ENCODE measurements at regions not wholly inside any gene's neighbourhood (a gene's known extent, or its start where the extent isn't known, plus 50 kb on each side); places are given as distances from the start of the nearest gene placed in this dataset.
"Not testable (repeated sequence)": the region's sequence is repeated elsewhere in the genome, so short reads cannot be mapped to it uniquely, and the experiment has no call there.

DNA sequence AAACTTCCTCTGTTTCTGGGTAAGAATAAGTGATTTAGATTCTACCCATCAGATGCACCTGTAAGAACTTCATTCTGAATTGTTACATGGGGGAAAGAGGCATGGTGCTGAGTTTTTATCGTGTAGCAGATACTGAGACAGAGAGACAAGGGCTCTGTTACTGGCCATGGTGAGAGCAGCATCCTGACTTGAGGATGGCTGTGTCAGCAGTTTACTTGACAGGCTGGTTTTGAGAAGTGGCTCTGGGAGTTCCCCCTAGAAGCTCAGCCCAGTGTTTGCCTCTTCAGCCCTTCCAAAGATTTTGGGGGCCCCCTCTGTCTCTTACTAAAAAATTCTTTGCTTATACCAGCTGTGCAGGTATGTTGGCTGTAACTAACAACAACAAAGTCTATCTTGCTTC, 510.5 kb downstream of the LRRC70 start:
- no peak for TF ChIP-seq POLR2A (IDR thresholded peaks at IDR 0.05; ENCODE audit: extremely low read depth, insufficient read length)
- TF ChIP-seq MAX (IDR thresholded peaks at IDR 0.05; ENCODE audit: low read depth, low read length): no peak
- TF ChIP-seq, protein P1, sequence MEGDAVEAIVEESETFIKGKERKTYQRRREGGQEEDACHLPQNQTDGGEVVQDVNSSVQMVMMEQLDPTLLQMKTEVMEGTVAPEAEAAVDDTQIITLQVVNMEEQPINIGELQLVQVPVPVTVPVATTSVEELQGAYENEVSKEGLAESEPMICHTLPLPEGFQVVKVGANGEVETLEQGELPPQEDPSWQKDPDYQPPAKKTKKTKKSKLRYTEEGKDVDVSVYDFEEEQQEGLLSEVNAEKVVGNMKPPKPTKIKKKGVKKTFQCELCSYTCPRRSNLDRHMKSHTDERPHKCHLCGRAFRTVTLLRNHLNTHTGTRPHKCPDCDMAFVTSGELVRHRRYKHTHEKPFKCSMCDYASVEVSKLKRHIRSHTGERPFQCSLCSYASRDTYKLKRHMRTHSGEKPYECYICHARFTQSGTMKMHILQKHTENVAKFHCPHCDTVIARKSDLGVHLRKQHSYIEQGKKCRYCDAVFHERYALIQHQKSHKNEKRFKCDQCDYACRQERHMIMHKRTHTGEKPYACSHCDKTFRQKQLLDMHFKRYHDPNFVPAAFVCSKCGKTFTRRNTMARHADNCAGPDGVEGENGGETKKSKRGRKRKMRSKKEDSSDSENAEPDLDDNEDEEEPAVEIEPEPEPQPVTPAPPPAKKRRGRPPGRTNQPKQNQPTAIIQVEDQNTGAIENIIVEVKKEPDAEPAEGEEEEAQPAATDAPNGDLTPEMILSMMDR (IDR thresholded peaks at IDR 0.05; ENCODE audit: low read depth, low read length): no peak
- no peak for TF ChIP-seq MYC (IDR thresholded peaks at IDR 0.05; ENCODE audit: low read depth, low read length)
- no peak for DNase-seq (ENCODE audit: low read depth)

GRCh38 chr5:63085561-63085960, 506.9 kb downstream of the LRRC70 start:
- no peak overlapping the region for H3K4me3 ChIP-seq (ENCODE audit: low read depth, low read length)
- TF ChIP-seq MYC (IDR thresholded peaks at IDR 0.05; ENCODE audit: low read depth, low read length): no peak
- TF ChIP-seq MAX (IDR thresholded peaks at IDR 0.05; ENCODE audit: low read depth, low read length): no peak
- no peak for TF ChIP-seq POLR2A (IDR thresholded peaks at IDR 0.05; ENCODE audit: extremely low read depth, insufficient read length)
- TF ChIP-seq, protein P1 (IDR thresholded peaks at IDR 0.05; ENCODE audit: low read depth, low read length): no peak
- DNase-seq (ENCODE audit: low read depth): no peak

More for the DNA sequence above, 510.5 kb downstream of the LRRC70 start:
- H3K4me3 ChIP-seq (ENCODE audit: low read depth, low read length): no peak overlapping the region

- DNase-seq (ENCODE audit: low read depth); H3K4me3 ChIP-seq (ENCODE audit: low read depth, low read length): not testable (repeated sequence)
These were observed 505.1 kb downstream of the LRRC70 start for GRCh38 chr5:63083689-63084088.

- H3K4me3 ChIP-seq (ENCODE audit: low read depth, low read length): no peak overlapping the region
- DNase-seq (ENCODE audit: low read depth): no peak
- no peak for TF ChIP-seq MYC (IDR thresholded peaks at IDR 0.05; ENCODE audit: low read depth, low read length)
- TF ChIP-seq POLR2A (IDR thresholded peaks at IDR 0.05; ENCODE audit: extremely low read depth, insufficient read length): no peak
These were observed 502.8 kb downstream of the LRRC70 start for GRCh38 chr5:63081402-63081801.

DNA sequence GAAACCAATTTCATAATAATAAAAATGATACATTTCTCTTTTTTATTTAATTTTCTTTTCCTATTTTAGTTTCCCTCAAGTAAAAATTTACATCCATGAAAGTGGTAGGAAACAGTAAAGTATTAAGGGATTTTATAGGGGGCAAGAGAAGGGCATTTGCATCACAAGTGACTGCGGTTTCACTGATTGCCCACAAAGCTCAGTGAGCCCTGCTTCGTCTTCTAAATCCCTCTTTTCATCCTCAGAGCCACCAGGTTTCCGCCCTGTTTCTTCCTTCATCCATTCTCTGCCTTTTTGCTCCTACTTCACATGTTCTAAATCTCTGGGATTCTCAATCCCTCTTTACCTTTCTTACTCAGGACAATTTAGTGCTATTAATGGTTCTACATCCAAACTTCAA, 491.4 kb downstream of the LRRC70 start:
- no peak overlapping the region for H3K4me3 ChIP-seq (ENCODE audit: low read depth, low read length)
- TF ChIP-seq MAX (IDR thresholded peaks at IDR 0.05; ENCODE audit: low read depth, low read length): no peak
- TF ChIP-seq MYC (IDR thresholded peaks at IDR 0.05; ENCODE audit: low read depth, low read length): no peak
- TF ChIP-seq, protein P1 (IDR thresholded peaks at IDR 0.05; ENCODE audit: low read depth, low read length): no peak
- TF ChIP-seq POLR2A (IDR thresholded peaks at IDR 0.05; ENCODE audit: extremely low read depth, insufficient read length): no peak
- no peak for DNase-seq (ENCODE audit: low read depth)

GRCh38 chr5:63055421-63055820, 476.8 kb downstream of the LRRC70 start:
- TF ChIP-seq MYC (IDR thresholded peaks at IDR 0.05; ENCODE audit: low read depth, low read length): no peak
- no peak for TF ChIP-seq MAX (IDR thresholded peaks at IDR 0.05; ENCODE audit: low read depth, low read length)
- TF ChIP-seq, protein P1 (IDR thresholded peaks at IDR 0.05; ENCODE audit: low read depth, low read length): no peak
- TF ChIP-seq POLR2A (IDR thresholded peaks at IDR 0.05; ENCODE audit: extremely low read depth, insufficient read length): no peak
- DNase-seq (ENCODE audit: low read depth): no peak

DNA sequence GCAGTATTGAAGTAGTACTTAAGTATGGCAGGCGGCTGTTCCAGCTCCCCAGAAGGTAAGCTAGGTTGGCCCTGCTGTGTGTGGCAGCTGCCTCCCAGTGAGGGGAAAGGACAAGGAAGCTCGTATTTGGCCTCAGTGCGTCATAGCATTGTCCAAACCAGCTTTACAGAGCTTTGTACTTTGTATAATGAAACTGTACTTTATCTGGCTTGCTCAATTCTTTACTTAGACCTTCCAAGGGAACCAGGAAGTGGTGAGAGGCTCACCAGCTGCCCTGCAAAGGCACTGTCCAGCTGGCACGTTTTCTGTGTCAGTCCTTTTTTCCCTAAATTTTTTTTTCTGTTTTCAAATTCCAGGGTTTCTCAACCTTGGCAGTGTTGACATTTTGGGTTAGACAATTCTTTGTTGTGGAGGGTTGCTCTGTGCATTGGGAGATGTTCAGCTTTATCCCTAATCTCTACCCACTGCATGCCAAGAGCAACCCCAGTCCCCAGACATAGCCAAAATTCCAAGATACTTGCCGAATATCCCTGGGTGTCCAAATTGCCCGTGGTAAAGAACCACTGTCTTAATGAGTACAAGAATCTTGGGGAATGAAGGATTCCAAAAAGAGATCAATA, 474.5 kb downstream of the LRRC70 start:
- TF ChIP-seq MAX (IDR thresholded peaks at IDR 0.05; ENCODE audit: low read depth, low read length) (no peak), POLR2A (IDR thresholded peaks at IDR 0.05; ENCODE audit: extremely low read depth, insufficient read length) (no peak), MYC (IDR thresholded peaks at IDR 0.05; ENCODE audit: low read depth, low read length) (no peak)
- TF ChIP-seq, protein P1 (IDR thresholded peaks at IDR 0.05; ENCODE audit: low read depth, low read length): no peak
- no peak for DNase-seq (ENCODE audit: low read depth)
- no peak overlapping the region for H3K4me3 ChIP-seq (ENCODE audit: low read depth, low read length)

More at GRCh38 chr5:63055421-63055820, 476.8 kb downstream of the LRRC70 start:
- no peak overlapping the region for H3K4me3 ChIP-seq (ENCODE audit: low read depth, low read length)
